T-cell (primary cell): ENCODE measurements at regions not wholly inside any gene's neighbourhood (a gene's known extent, or its start where the extent isn't known, plus 50 kb on each side); places are given as distances from the start of the nearest gene placed in this dataset.

Experiments used
- ATAC-seq, 4 experiments: fragments of 200-7000 bp in 3 of 4; fragments of 150-1000 bp in 1 of 4; cut with Tn5 transposase; replicated peaks in 1 of 4; 1 replicate in 3 of 4; 2 replicates in 1 of 4; pipeline ENCODE4 v1.10.0; 2021; ENCODE audit warnings: moderate library complexity in 3 of 4, mild to moderate bottlenecking in 2 of 4, moderate number of reproducible peaks in 1 of 4
- CTCF ChIA-PET, 2 donors: fragments of 300-600 bp; sonication (Branson Sonifier 250); formaldehyde crosslinking; loops; one replicate each; lab custom pipeline; 2022; ENCODE audit warnings: antibody characterized with exemption in 2 of 2; lab: Charles Lee
- POLR2A ChIA-PET, 2 donors: fragments of 300-600 bp; sonication (Branson Sonifier 250); formaldehyde crosslinking; loops; one replicate each; lab custom pipeline; 2022; ENCODE audit warnings: antibody characterized with exemption in 2 of 2; lab: Charles Lee
- DNase-seq, 35 experiments: peaks; one replicate each; pipeline versions ENCODE4 v3.0.0 to v3.0.0-alpha.2; 2013 to 2023
- H3K27ac ChIP-seq: one replicate; pipeline ENCODE4 v1.5.1; 2013; ENCODE audit warnings: low read length
- H3K27me3 ChIP-seq, 2 experiments: replicated peaks in 1 of 2; 1 replicate in 1 of 2; 2 replicates in 1 of 2; pipeline versions ENCODE4 v1.6.1 to v1.7.0; 2013; ENCODE audit warnings: low read length in 1 of 2, mixed read lengths in 1 of 2; ENCODE audit not compliant: control insufficient read depth in 2 of 2, insufficient read depth in 2 of 2; ENCODE audit errors: extremely low read depth in 1 of 2
- H3K36me3 ChIP-seq, 2 donors: 1 replicate in 1 of 2; 2 replicates in 1 of 2; pipeline versions ENCODE4 v1.6.1 to v1.7.0; 2013; ENCODE audit warnings: low read length in 1 of 2; ENCODE audit not compliant: control insufficient read depth in 2 of 2, insufficient read depth in 1 of 2; ENCODE audit errors: extremely low read depth in 1 of 2
- H3K4me1 ChIP-seq, 2 experiments: 1 replicate in 1 of 2; 2 replicates in 1 of 2; pipeline versions ENCODE4 v1.6.1 to v1.7.0; 2013; ENCODE audit warnings: low read length in 2 of 2, mixed read lengths in 1 of 2; ENCODE audit not compliant: insufficient read depth in 2 of 2, control insufficient read depth in 1 of 2; ENCODE audit errors: extremely low read depth in 1 of 2
- H3K4me3 ChIP-seq, 2 donors: 1 replicate in 1 of 2; 2 replicates in 1 of 2; pipeline versions ENCODE4 v1.5.1 to v1.7.0; 2013; ENCODE audit warnings: mild to moderate bottlenecking in 2 of 2, low read length in 1 of 2, moderate library complexity in 1 of 2; ENCODE audit not compliant: control insufficient read depth in 1 of 2; ENCODE audit errors: extremely low read depth in 1 of 2
- H3K9me3 ChIP-seq: 2 replicates; pipeline ENCODE4 v1.7.0; 2013
- H3K27ac Mint-ChIP-seq, 2 donors: one replicate each; pipeline ENCODE4 v1.8.0; 2020 to 2021; ENCODE audit warnings: mild to moderate bottlenecking in 2 of 2, mixed read lengths in 2 of 2
- H3K27me3 Mint-ChIP-seq, 2 donors: one replicate each; pipeline ENCODE4 v1.8.0; 2021 to 2022; ENCODE audit warnings: mixed read lengths in 2 of 2
- H3K36me3 Mint-ChIP-seq: one replicate; pipeline ENCODE4 v1.8.0; 2021; ENCODE audit warnings: mixed read lengths
- H3K4me1 Mint-ChIP-seq, 3 donors: one replicate each; pipeline ENCODE4 v1.8.0; 2020 to 2022; ENCODE audit warnings: mixed read lengths in 3 of 3, mild to moderate bottlenecking in 1 of 3
- H3K4me3 Mint-ChIP-seq, 3 donors: one replicate each; pipeline ENCODE4 v1.8.0; 2020 to 2022; ENCODE audit warnings: mild to moderate bottlenecking in 3 of 3, mixed read lengths in 3 of 3, moderate library complexity in 3 of 3
- H3K9me3 Mint-ChIP-seq, 3 donors: one replicate each; pipeline ENCODE4 v1.8.0; 2020 to 2022; ENCODE audit warnings: mixed read lengths in 3 of 3
- WGBS: methylation state at CpG from one replicate; pipeline ENCODE4 v1.1.5; 2013; ENCODE audit warnings: missing lambda C conversion rate; ENCODE audit not compliant: insufficient coverage; 5-methylcytosine and 5-hydroxymethylcytosine counted together

DNA sequence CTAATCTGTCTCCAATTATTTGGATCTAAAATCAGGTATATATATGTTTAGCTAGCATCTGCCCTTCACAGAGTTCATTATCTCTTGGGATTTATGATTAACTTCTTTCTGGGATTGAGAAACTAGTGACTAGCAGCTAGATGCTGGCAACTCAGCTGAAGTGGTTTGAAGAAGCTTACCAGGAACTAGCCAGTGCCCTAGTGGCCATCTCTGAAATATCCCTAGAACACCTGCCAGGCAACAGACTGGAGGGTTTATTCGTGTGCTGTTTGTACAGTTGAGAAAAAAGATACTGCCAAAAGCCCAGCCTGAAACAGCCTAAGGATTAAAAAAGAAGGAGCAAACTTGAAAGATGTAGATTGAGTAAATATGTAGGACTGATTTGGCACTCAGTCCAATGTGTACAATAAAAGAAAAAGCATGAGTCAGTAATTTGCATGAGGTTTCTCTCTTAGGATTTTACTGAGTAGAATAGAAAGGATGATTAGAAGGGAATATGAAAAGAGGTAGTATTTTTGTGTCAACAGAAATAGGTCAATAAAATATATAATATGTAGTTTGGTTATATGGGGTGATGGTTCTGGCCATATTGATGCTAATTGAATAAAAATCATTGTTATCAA is 1144.6 kb upstream of the ADGRL2 start:
- peaks cover 8 to 18% (median 12%) of the 10 kb centered on the region in 3 donors for H3K9me3 Mint-ChIP-seq
- no peaks in the 10 kb centered on the region for H3K4me1 Mint-ChIP-seq
- no peak overlapping the region for H3K27ac Mint-ChIP-seq
- Histone ChIP-seq H3K9me3 (no peaks in the 10 kb centered on the region), H3K36me3 (no peaks in the 10 kb centered on the region), H3K4me3 (no peak overlapping the region), H3K4me1 (no peaks in the 10 kb centered on the region), H3K27ac (no peak overlapping the region), H3K27me3 (no peaks in the 10 kb centered on the region)
- 71% methylated on average over 1 of the region's 1 CpG for WGBS
- ChIA-PET POLR2A (no interaction called here), CTCF (interaction anchor here in 1 of 2 donors (1.1 kb wide), 1 partner anchor 11 kb away, joined by 3 read pairs; no protein-coding TSS in a partner anchor)
- H3K4me3 Mint-ChIP-seq, result no peak overlapping the region
- H3K27me3 Mint-ChIP-seq, result no peaks in the 10 kb centered on the region
- H3K36me3 Mint-ChIP-seq, result no peaks in the 10 kb centered on the region
- no peak for DNase-seq
- ATAC-seq, result no peak

DNA sequence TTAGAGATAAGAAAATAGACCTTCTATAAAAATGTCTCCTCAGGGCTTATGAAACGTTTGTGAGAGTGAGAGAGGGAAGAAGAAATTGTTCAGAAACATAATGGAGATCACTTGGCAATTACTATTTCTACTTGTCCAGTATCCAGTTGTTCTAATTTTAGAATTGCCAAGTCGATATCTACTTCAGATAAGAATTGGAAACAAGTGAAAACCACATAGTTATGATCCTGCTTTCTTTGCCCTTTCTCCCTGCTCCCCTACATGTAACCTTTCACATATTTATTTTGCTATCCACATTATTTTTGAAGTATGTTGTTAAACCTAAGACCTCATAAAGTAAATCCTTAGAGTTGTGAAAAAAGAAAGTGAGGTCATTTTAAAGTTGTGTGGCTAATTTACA is 1154.7 kb upstream of the ADGRL2 start:
- H3K27me3 Mint-ChIP-seq, result no peaks in the 10 kb centered on the region
- ChIA-PET CTCF (interaction anchor here in 1 of 2 donors (1.0 kb wide), 1 partner anchor 11 kb away, joined by 3 read pairs; no protein-coding TSS in a partner anchor), POLR2A (no interaction called here)
- peaks cover 3 to 15% (median 11%) of the 10 kb centered on the region in 3 donors for H3K9me3 Mint-ChIP-seq
- H3K27ac Mint-ChIP-seq, result no peak overlapping the region
- Histone ChIP-seq H3K27ac (no peak overlapping the region), H3K4me3 (no peak overlapping the region), H3K9me3 (peaks cover 2% of the 10 kb centered on the region), H3K27me3 (no peaks in the 10 kb centered on the region), H3K36me3 (no peaks in the 10 kb centered on the region), H3K4me1 (no peaks in the 10 kb centered on the region)
- H3K4me1 Mint-ChIP-seq, result no peaks in the 10 kb centered on the region
- ATAC-seq, result no peak
- no peaks in the 10 kb centered on the region for H3K36me3 Mint-ChIP-seq
- no CpG with 5 or more reads among the region's 2 CpGs for WGBS
- DNase-seq, result no peak
- H3K4me3 Mint-ChIP-seq, result no peak overlapping the region

DNA sequence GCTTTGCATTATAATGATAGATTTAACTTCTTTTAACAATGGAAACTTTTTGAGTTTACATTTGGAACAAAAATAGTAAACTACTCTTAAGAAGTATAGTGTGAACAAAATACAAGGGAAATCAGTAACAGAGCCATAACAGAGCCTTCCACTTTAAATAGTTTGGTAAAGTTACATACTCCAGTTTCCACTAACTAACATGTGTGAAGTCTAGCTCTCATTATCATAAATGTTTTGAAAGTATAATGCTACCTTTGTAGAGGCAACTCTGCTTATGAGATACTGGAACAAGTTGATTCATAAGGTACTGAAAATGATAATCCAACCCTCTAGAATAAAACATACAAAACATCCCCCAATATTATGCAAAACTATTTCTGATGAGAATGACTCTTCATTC is 1155.1 kb upstream of the ADGRL2 start:
- no peak for ATAC-seq
- H3K4me1 Mint-ChIP-seq, result no peaks in the 10 kb centered on the region

DNA sequence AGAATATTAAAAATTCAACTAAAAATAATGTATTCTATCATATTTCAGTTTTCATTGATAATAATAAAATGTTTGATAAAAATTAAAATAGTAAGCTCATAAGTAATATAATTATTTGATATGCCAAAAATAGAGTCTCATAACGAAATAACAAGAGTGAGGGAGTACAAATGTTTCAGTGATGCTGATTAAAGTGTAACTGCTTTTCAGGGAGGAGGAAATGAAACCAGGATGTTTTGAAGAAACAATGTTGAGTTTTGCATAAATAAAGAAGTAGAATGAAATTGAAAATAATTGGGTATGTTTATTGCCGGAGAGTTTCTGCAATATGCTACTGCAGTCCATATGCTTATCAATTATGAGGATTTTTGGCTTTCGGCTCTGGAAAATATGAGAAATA is 1159.8 kb upstream of the ADGRL2 start:
- Mint-ChIP-seq H3K27me3 (no peaks in the 10 kb centered on the region), H3K4me1 (no peaks in the 10 kb centered on the region), H3K36me3 (no peaks in the 10 kb centered on the region), H3K4me3 (no peak overlapping the region), H3K27ac (no peak overlapping the region), H3K9me3 (peaks cover 16 to 22% (median 17%) of the 10 kb centered on the region in 3 donors)
- no peak overlapping the region for H3K4me3 ChIP-seq
- no peaks in the 10 kb centered on the region for H3K4me1 ChIP-seq
- CTCF ChIA-PET, result no interaction called here
- H3K36me3 ChIP-seq, result no peaks in the 10 kb centered on the region
- no peaks in the 10 kb centered on the region for H3K27me3 ChIP-seq
- POLR2A ChIA-PET, result no interaction called here
- ATAC-seq, result no peak
- WGBS, result 80% methylated on average over 1 of the region's 3 CpGs
- no peak for DNase-seq
- no peaks in the 10 kb centered on the region for H3K9me3 ChIP-seq
- H3K27ac ChIP-seq, result no peak overlapping the region

More for the DNA sequence above, 1155.1 kb upstream of the ADGRL2 start:
- Histone ChIP-seq H3K36me3 (no peaks in the 10 kb centered on the region), H3K27me3 (no peaks in the 10 kb centered on the region), H3K4me3 (no peak overlapping the region), H3K9me3 (peaks cover 2% of the 10 kb centered on the region), H3K4me1 (no peaks in the 10 kb centered on the region), H3K27ac (no peak overlapping the region)
- ChIA-PET POLR2A (no interaction called here), CTCF (interaction anchor here in 1 of 2 donors (1.0 kb wide), 1 partner anchor 11 kb away, joined by 3 read pairs; no protein-coding TSS in a partner anchor)
- no peaks in the 10 kb centered on the region for H3K27me3 Mint-ChIP-seq
- no peak for DNase-seq
- peaks cover 3 to 14% (median 7%) of the 10 kb centered on the region in 3 donors for H3K9me3 Mint-ChIP-seq
- H3K4me3 Mint-ChIP-seq, result no peak overlapping the region
- H3K27ac Mint-ChIP-seq, result no peak overlapping the region
- no peaks in the 10 kb centered on the region for H3K36me3 Mint-ChIP-seq

DNA sequence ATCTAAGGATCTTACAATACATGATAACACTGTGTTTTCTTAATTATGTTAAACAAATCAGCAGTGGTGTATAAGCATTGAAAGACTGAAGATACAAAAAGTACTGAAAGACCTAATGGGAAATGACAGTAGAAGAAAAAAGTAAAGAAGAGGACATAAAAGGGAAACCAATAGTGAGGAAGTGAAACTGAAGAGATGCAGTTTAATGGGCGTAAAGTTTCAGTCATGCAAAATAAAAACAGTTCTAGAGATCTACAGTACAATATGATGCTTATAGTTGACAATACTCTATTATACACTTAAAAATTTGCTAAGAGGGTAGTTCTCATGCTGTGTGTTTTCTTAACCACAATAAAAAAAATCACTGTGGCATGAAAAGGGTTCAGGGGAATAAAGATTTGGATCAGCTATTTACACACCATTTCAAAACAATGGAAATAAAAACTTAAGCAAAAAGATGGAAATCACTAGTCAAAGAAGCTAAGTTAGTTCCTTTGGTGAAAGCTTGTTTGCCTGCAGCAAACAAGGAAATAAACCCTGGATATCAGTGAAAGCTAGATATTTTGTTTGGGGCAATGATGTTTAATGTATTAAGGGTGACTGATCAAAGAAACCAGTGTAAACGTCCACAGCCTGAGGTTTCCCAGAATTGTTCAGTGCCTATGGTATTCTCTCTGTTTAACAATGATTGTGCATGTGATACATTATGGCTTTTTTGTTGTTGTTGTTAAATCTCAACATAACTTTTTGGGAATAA is 1160.8 kb upstream of the ADGRL2 start:
- H3K4me1 Mint-ChIP-seq, result no peaks in the 10 kb centered on the region
- H3K27ac Mint-ChIP-seq, result no peak overlapping the region
- no peak for ATAC-seq

DNA sequence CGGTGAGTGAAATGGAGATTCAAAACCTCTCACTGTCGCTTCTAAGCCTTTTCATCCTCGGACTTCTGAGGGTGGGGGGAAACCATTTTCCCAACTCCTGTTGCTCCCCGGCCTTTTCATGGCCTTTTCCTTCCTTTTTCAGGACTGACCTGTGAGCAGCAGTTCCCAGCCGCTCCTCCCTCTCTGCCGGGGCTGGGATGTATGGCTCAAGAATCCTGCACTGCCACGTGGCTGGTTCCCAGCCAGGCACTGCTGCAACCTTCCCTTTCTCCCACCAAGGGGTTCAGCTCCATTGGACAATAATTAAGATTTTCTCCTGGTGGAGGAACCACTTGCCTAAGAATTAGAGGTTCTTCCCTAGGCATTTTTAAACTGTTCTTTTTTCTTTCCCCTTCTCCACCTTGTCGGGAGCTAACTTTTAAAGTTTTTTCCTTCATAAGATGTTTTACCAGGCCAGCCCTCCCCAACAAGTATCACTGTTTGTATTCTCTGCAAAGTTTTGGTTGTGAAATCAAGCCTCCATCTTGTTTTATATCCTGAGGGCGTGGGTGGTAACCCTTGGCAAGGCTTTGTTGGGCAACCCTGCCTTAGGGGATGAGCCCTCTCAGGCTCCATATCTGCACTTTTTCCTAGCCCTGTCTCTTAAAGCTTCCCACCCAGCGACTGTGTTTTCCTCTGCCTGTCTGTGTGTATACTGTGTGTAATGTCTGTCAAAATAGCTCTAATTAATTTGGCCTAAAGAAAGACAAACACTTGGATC is 1166.6 kb upstream of the ADGRL2 start:
- H3K27ac Mint-ChIP-seq, result no peak overlapping the region
- 48% methylated on average over 4 of the region's 10 CpGs for WGBS

More for the DNA sequence above, 1160.8 kb upstream of the ADGRL2 start:
- no peak for DNase-seq
- WGBS, result no CpG with 5 or more reads among the region's 2 CpGs
- Mint-ChIP-seq H3K4me3 (no peak overlapping the region), H3K36me3 (no peaks in the 10 kb centered on the region), H3K27me3 (no peaks in the 10 kb centered on the region), H3K9me3 (peaks cover 13 to 26% (median 13%) of the 10 kb centered on the region in 3 donors)
- ChIA-PET CTCF (no interaction called here), POLR2A (no interaction called here)
- H3K27me3 ChIP-seq, result no peaks in the 10 kb centered on the region
- no peaks in the 10 kb centered on the region for H3K9me3 ChIP-seq
- no peak overlapping the region for H3K27ac ChIP-seq
- H3K36me3 ChIP-seq, result no peaks in the 10 kb centered on the region
- no peaks in the 10 kb centered on the region for H3K4me1 ChIP-seq
- no peak overlapping the region for H3K4me3 ChIP-seq

More for the DNA sequence above, 1166.6 kb upstream of the ADGRL2 start:
- no peaks in the 10 kb centered on the region for H3K9me3 ChIP-seq
- no peaks in the 10 kb centered on the region for H3K4me1 ChIP-seq
- peaks cover 13 to 26% (median 17%) of the 10 kb centered on the region in 3 donors for H3K9me3 Mint-ChIP-seq
- no peak overlapping the region for H3K27ac ChIP-seq
- ChIA-PET POLR2A (no interaction called here), CTCF (no interaction called here)
- ATAC-seq (no peak), DNase-seq (no peak)
- H3K4me1 Mint-ChIP-seq, result no peaks in the 10 kb centered on the region
- no peaks in the 10 kb centered on the region for H3K36me3 Mint-ChIP-seq
- H3K27me3 ChIP-seq, result no peaks in the 10 kb centered on the region
- no peaks in the 10 kb centered on the region for H3K36me3 ChIP-seq
- H3K27me3 Mint-ChIP-seq, result no peaks in the 10 kb centered on the region
- no peak overlapping the region for H3K4me3 Mint-ChIP-seq
- no peak overlapping the region for H3K4me3 ChIP-seq
